ENCODE measurements at regions not wholly inside any gene's neighbourhood (a gene's known extent, or its start where the extent isn't known, plus 50 kb on each side); places are given as distances from the start of the nearest gene placed in this dataset.

- TF ChIP-seq POLR2AphosphoS5 (IDR thresholded peaks at IDR 0.05) (no peak), CTCF (IDR thresholded peaks at IDR 0.05) (no peak)
Measured at GRCh38 chr3:110027446-110028080, 690.2 kb upstream of the DPPA4 start.

All from prostate gland (tissue), 2 donors.